NCI-H774 (cell line): ENCODE measurements at regions not wholly inside any gene's neighbourhood (a gene's known extent, or its start where the extent isn't known, plus 50 kb on each side); places are given as distances from the start of the nearest gene placed in this dataset.

Experiments used
- DNase-seq: peaks from one replicate; lab custom pipeline; 2025; lab: John Stamatoyannopoulos, UW

GRCh38 chr2:59920307-59920706 lies 633.1 kb downstream of the BCL11A start:
- DNase-seq: no peak

- DNase-seq: no peak
These were observed 633.9 kb downstream of the BCL11A start for GRCh38 chr2:59919579-59919978.

GRCh38 chr2:59912042-59912441 lies 641.4 kb downstream of the BCL11A start:
- no peak for DNase-seq

DNA sequence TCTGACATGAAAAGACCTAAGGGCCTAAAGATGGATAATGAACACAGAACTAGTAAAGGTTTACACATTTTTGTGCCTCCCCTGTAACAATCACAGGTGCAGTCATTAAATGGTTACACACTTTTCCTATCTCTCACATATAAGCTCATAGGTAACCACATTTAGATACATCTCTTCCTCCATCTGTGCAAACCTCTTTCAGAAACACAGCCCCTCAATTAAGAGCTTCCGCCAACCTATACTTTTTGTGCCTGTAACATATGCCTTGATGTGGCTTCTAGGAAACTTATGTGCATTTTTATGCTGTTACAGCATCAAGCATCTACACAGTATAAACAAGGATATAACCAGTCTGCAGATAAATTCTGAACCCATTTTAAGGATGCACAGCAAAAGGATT lies 643.3 kb downstream of the BCL11A start:
- no peak for DNase-seq

DNA sequence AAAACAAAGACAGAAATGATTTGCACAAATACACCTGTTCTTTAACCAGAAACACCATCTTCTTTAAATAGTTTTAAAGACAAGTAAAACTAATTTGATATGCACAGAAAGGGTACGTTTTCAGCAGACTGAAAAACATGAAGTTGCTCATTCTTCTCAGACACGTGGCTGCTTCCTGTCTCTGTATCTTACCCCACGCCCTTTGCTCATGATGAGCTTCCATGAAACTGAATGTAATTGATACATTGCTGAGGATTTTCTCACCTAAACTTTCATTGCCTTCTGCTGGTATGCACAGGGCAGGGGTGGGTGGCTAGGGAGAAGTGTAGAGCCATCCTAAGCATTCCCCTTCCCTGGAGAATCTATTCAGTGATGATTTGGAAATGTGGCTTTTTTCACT lies 644.3 kb downstream of the BCL11A start:
- no peak for DNase-seq

DNA sequence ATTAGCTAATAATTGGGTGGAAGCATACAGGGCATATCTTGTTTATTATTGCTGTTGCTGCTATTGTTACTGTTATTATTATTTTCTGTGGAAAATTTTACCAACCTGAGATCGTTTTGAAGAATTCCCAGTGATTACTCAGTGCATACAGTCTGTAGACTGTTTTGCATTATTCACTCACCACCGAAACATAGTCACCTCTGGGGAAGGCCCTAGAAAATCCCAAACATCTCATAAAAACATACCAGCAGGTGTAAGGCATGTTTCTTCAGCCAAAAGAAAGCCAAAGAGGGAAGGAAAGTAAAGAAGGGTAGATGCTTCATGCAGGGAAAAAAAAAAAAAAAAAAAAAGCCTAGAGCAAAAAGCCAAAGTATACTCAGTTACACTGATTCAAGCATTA lies 647.7 kb downstream of the BCL11A start:
- DNase-seq: no peak

GRCh38 chr2:59903994-59904544 lies 649.4 kb downstream of the BCL11A start:
- no peak for DNase-seq

DNA sequence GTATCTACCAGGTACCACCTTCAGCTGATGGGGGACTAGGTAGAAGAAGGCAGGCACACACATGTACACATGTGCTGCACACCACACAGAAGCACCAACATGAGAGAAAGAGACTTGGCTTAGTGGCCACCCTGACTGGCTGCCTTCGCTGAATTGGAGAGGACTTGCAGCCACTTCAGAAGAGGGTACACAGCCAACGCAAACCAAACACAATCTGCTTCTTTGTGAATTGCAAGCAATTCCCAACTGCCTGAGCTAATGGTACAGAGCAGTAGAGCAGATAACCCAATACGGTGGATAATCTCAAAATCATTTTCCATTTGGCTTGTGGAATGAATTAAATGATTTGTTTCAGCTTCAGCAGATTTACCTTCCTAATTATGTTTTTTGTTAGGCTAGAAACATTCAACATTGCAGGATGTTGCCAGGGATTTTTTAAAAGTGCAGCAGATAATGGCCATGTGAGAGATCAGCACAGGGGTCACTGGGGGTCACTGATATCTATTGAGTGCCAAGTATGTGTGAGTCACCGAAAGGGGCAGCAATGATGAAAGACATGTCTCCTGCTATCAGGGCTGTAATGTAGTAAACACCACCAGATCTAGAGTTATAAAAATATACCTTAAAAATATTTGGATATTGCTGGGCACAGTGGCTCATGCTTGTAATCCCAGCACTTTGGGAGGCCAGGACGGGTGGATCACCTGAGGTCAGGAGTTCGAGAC lies 652.6 kb downstream of the BCL11A start:
- peak; percentile 80 for DNase-seq

DNA sequence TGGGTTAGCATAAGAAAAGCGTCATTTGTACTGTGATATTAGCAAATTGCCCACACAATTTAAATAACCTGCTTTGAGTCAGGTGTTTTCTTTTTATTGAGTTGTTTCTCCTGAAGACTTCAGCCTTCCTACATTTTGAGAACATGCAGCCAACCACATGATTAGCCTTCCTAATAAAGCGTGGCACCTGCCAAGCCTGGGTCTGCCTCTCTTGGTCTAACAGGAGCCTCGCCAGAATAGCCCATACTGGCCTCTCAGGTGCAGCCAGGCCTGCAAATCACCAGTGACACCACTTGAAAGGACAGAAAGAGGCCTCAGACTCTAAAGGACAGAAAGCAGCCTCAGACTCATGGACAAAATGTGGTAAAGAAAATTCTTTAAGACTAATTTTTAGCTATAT lies 653.8 kb downstream of the BCL11A start:
- peak; percentile 46 for DNase-seq

- no peak for DNase-seq
These were observed 656.8 kb downstream of the BCL11A start for GRCh38 chr2:59896499-59897245.

DNA sequence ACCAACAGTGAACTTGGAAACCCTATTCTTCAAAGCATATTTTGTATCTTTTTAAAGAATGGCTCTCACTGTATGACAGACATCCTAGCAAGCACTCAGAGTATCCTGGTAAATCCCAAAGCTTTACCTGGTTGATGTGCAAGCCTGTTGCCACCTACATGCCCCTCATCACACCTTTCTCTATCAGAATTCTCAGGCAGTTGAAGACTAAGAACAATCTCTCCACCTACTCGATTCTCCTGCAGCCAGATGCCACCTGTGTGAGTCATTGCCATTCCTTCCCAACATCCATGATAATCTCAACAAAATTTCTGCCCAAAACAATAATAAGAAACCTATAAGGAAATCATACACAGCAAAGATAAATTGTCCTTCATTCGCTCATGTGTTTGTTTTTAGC lies 659.8 kb downstream of the BCL11A start:
- DNase-seq: no peak

- DNase-seq: peak; percentile 91
These were observed 661.1 kb downstream of the BCL11A start for GRCh38 chr2:59892398-59892797.

- DNase-seq: no peak
These were observed 664.1 kb downstream of the BCL11A start for GRCh38 chr2:59889305-59889704.

DNA sequence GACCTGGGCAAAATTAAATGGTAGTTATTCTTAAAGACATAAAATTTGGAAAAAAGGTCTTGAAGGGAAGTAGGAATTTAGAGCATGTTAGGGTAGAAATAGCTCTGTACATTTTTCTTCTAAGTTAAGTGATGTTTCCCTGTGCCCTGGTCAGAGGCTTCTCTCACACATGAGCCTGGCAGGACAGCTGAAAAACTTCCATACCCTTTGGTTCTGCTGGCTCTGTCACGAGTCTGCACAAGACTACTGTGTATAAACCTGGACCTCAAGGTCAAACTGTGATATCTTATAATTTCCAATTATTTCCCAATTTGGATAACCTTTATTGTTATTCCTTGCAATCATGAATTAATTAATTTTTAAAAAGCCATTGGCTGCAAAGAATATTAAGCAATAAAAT lies 664.7 kb downstream of the BCL11A start:
- DNase-seq: no peak

- DNase-seq: no peak
These were observed 665.4 kb downstream of the BCL11A start for GRCh38 chr2:59888015-59888414.

DNA sequence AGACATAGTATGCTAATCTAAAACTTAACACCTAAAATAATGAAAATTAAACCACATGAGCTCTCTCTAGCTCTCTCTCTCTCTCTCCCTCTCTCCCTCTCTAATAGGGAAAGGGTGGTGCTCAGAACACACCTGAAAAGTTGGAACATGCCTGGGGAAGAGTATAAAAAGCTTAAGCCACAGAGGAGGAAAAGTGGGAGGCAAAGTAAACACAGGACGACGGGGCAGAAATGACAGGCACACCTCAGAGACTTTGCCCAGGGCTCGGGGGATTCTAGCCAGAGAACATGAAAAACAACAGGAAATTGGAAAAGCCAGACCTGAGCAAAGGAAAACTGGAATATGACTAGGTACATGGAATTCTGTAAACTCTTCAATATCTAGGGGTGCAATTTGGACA lies 666.1 kb downstream of the BCL11A start:
- no peak for DNase-seq

DNA sequence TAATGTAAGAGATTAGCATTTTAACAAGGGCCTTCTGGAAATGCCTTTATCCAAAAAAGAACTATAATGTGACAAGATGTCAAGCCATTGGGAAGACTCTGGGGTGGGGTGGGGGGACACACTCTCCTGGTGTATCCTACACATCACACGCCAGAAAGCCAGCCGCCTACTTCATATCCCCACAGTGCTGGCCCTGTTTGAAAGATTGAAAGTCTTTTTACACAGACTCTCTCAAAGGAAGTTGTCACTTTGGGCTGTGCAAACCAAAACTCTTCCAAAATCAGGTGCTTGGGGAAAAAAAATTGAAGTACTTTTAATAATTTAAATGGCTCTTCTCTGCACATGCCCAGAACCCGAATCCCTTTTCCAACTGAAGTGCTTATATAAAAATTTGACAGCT lies 666.7 kb downstream of the BCL11A start:
- no peak for DNase-seq

GRCh38 chr2:59885541-59885940 lies 667.9 kb downstream of the BCL11A start:
- no peak for DNase-seq

DNA sequence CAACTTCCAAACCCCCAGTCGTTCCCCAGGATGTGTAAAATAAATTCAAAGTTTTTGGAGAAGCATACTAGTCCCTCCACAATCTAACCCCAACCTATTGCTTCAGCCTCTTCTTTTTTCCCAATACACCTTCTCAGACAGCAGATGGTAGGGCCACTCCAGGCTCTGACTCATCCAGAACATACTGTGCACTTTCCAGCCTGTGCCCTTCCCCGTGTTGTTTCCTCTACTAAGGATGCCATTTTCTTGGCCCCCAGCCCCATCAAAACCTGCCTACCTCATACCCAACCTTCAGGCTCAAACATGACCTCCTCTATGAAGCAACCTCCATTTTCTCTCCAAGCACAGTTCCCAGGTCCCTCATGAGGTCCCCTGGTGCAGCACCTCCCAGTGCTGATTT lies 669.3 kb downstream of the BCL11A start:
- DNase-seq: no peak

DNA sequence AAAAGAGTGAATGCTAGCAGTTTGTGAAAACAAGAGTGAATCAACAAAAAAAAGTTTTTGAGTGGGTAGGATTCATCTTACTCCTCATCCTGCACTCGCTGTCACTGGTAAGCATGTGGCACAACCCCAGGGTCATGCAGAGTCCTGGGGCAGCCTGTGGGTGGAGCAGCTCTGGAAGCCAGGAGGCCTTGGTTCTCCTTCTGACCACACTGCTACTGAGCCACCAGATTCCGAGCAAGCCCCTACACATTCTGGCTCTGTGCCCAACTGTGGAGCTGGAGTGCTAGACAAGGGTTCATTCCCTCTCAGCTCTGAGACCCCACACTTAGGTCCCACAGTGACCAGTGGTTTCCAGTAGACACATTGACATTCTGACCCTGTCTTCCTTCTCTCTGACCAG lies 670.6 kb downstream of the BCL11A start:
- no peak for DNase-seq

GRCh38 chr2:59882279-59882678 lies 671.2 kb downstream of the BCL11A start:
- no peak for DNase-seq

DNA sequence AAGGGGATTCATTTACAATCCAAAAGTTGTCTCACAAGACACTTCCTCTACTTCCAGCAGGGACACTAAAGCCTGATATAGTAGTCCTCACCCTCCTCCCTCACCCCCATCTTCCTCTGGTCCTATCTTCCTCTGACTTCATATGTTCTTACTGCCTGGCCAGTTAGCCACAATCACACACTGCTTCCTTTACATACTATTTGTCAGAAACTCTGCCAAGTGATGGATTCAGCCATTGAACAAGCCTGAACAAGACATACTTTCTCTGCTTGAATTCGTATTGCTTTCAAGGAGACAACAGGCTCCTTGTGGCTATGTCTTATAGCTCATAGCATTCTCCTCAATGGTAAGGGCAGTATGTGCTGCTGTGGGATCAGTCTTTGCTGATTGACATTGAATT lies 672.2 kb downstream of the BCL11A start:
- no peak for DNase-seq

DNA sequence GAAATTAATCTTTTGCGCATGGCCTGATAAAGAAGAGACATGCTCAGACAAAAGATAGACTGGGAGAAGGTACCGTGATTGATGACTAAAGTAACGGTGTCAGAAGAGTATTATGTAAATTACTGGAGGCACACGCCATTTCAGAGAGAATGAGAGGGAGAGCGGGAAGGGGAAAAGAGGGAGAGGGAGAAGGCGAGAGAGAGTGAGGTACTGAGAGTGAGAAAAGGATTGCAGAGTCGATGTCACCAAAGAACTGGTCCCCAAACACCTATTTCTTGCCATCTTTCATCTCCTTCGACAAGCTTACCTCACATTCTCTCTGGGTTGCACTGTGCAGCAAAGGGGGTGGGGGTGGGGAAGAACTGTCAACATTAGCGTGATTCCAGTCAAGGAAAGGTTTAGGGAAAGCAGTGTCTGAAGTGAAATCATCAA lies 673.7 kb downstream of the BCL11A start:
- DNase-seq: no peak
